NCI-H128 (cell line): ENCODE measurements at regions not wholly inside any gene's neighbourhood (a gene's known extent, or its start where the extent isn't known, plus 50 kb on each side); places are given as distances from the start of the nearest gene placed in this dataset.

ENCODE experiments used
- DNase-seq: peaks from one replicate; lab custom pipeline; 2025; ENCODE audit not compliant: unreplicated experiment; lab: John Stamatoyannopoulos, UW

GRCh38 chr2:236847023-236847422 lies 238.7 kb upstream of the COPS8 start:
- DNase-seq = no peak

GRCh38 chr2:236847538-236848263 lies 238.0 kb upstream of the COPS8 start:
- DNase-seq = no peak

- peak; percentile 19 for DNase-seq
Observed at GRCh38 chr2:236848501-236848900, 237.2 kb upstream of the COPS8 start.

GRCh38 chr2:236849508-236849907 lies 236.2 kb upstream of the COPS8 start:
- no peak for DNase-seq

- no peak for DNase-seq
Observed at GRCh38 chr2:236849940-236850339, 235.7 kb upstream of the COPS8 start.

GRCh38 chr2:236851187-236851586 lies 234.5 kb upstream of the COPS8 start:
- DNase-seq = no peak

GRCh38 chr2:236852100-236852976 lies 233.4 kb upstream of the COPS8 start:
- DNase-seq = no peak

GRCh38 chr2:236852977-236853374 lies 232.7 kb upstream of the COPS8 start:
- DNase-seq = no peak

- DNase-seq = no peak
Observed at GRCh38 chr2:236853585-236854051, 232.1 kb upstream of the COPS8 start.

- no peak for DNase-seq
Observed at GRCh38 chr2:236855176-236855865, 230.4 kb upstream of the COPS8 start.

GRCh38 chr2:236855866-236856847 lies 229.5 kb upstream of the COPS8 start:
- DNase-seq = no peak

GRCh38 chr2:236856848-236857235 lies 228.8 kb upstream of the COPS8 start:
- no peak for DNase-seq

- no peak for DNase-seq
Observed at GRCh38 chr2:236857246-236857645, 228.4 kb upstream of the COPS8 start.

- no peak for DNase-seq
Observed at GRCh38 chr2:236857781-236858180, 227.9 kb upstream of the COPS8 start.

- no peak for DNase-seq
Observed at GRCh38 chr2:236858661-236859060, 227.0 kb upstream of the COPS8 start.

- no peak for DNase-seq
Observed at GRCh38 chr2:236859908-236860307, 225.8 kb upstream of the COPS8 start.

- DNase-seq = no peak
Observed at GRCh38 chr2:236861196-236861875, 224.4 kb upstream of the COPS8 start.

- DNase-seq = no peak
Observed at GRCh38 chr2:236861944-236862343, 223.7 kb upstream of the COPS8 start.

GRCh38 chr2:236862526-236862925 lies 223.2 kb upstream of the COPS8 start:
- DNase-seq = no peak
